ENCODE measurements at regions not wholly inside any gene's neighbourhood (a gene's known extent, or its start where the extent isn't known, plus 50 kb on each side); places are given as distances from the start of the nearest gene placed in this dataset.

DNA sequence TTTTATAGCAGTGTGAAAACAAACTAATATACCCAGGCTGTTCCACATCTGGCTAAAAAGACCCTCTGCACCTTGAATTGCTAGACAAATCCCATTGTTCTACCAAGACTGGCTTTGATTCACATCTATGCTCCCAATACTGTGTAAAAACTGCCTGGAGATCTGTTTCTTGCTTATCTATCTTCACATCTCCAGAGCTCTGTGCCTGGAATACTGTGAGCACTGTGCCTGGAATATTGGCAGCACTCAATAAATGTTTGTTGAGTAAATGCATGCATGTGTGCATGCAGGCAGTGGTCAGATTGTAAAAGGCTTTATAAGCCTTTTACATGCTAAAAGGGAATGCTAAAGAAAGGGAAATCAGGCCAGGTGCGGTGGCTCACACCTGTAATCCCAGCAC, 75.5 kb upstream of the APP start:
- TF ChIP-seq, protein P1, sequence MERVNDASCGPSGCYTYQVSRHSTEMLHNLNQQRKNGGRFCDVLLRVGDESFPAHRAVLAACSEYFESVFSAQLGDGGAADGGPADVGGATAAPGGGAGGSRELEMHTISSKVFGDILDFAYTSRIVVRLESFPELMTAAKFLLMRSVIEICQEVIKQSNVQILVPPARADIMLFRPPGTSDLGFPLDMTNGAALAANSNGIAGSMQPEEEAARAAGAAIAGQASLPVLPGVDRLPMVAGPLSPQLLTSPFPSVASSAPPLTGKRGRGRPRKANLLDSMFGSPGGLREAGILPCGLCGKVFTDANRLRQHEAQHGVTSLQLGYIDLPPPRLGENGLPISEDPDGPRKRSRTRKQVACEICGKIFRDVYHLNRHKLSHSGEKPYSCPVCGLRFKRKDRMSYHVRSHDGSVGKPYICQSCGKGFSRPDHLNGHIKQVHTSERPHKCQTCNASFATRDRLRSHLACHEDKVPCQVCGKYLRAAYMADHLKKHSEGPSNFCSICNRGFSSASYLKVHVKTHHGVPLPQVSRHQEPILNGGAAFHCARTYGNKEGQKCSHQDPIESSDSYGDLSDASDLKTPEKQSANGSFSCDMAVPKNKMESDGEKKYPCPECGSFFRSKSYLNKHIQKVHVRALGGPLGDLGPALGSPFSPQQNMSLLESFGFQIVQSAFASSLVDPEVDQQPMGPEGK (CRISPR knock-in tag; IDR thresholded peaks at IDR 0.05; ENCODE audit: borderline replicate concordance) = no peak
- no peak for TF ChIP-seq ZC3H10 (CRISPR knock-in tag; IDR thresholded peaks at IDR 0.05)
- TF ChIP-seq ARNTL (CRISPR knock-in tag; IDR thresholded peaks at IDR 0.05; ENCODE audit: borderline replicate concordance, low read depth) = no peak
- no peak for TF ChIP-seq OSR1 (CRISPR knock-in tag; IDR thresholded peaks at IDR 0.05)
- TF ChIP-seq ZFP3 (CRISPR knock-in tag; IDR thresholded peaks at IDR 0.05) = no peak
- no peak for TF ChIP-seq BACH2 (CRISPR knock-in tag; IDR thresholded peaks at IDR 0.05; ENCODE audit: borderline replicate concordance)
- TF ChIP-seq RARB (CRISPR knock-in tag; IDR thresholded peaks at IDR 0.05) = no peak
- TF ChIP-seq, protein P2, sequence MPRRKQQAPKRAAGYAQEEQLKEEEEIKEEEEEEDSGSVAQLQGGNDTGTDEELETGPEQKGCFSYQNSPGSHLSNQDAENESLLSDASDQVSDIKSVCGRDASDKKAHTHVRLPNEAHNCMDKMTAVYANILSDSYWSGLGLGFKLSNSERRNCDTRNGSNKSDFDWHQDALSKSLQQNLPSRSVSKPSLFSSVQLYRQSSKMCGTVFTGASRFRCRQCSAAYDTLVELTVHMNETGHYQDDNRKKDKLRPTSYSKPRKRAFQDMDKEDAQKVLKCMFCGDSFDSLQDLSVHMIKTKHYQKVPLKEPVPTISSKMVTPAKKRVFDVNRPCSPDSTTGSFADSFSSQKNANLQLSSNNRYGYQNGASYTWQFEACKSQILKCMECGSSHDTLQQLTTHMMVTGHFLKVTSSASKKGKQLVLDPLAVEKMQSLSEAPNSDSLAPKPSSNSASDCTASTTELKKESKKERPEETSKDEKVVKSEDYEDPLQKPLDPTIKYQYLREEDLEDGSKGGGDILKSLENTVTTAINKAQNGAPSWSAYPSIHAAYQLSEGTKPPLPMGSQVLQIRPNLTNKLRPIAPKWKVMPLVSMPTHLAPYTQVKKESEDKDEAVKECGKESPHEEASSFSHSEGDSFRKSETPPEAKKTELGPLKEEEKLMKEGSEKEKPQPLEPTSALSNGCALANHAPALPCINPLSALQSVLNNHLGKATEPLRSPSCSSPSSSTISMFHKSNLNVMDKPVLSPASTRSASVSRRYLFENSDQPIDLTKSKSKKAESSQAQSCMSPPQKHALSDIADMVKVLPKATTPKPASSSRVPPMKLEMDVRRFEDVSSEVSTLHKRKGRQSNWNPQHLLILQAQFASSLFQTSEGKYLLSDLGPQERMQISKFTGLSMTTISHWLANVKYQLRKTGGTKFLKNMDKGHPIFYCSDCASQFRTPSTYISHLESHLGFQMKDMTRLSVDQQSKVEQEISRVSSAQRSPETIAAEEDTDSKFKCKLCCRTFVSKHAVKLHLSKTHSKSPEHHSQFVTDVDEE (CRISPR knock-in tag; IDR thresholded peaks at IDR 0.05) = no peak
